H9 (cell line): ENCODE measurements at regions not wholly inside any gene's neighbourhood (a gene's known extent, or its start where the extent isn't known, plus 50 kb on each side); places are given as distances from the start of the nearest gene placed in this dataset.

ENCODE experiments used
- DNase-seq: peaks from one replicate; pipeline ENCODE4 v3.0.0-alpha.2; 2017
- H2AFZ ChIP-seq: one replicate; pipeline ENCODE4 v1.6.1; 2013; ENCODE audit warnings: mild to moderate bottlenecking, low read length, control low read depth, moderate library complexity
- H2AK5ac ChIP-seq: 2 replicates; pipeline ENCODE4 v1.6.1; 2013; ENCODE audit warnings: low read length, control low read depth, mixed read lengths; ENCODE audit not compliant: insufficient read length
- H2BK120ac ChIP-seq: one replicate; pipeline ENCODE4 v1.6.1; 2013; ENCODE audit warnings: low read depth, mild to moderate bottlenecking, low read length, control low read depth, inconsistent platforms; ENCODE audit not compliant: poor library complexity, severe bottlenecking
- H2BK12ac ChIP-seq: 2 replicates; pipeline ENCODE4 v1.6.1; 2013; ENCODE audit warnings: low read length, control low read depth, mixed read lengths, low read depth; ENCODE audit not compliant: insufficient read length
- H2BK15ac ChIP-seq: 2 replicates; pipeline ENCODE4 v1.6.1; 2013; ENCODE audit warnings: low read depth, low read length, control low read depth
- H2BK20ac ChIP-seq: one replicate; pipeline ENCODE4 v1.6.1; 2013; ENCODE audit warnings: low read depth, mild to moderate bottlenecking, low read length, control low read depth, inconsistent platforms; ENCODE audit not compliant: poor library complexity, severe bottlenecking
- H2BK5ac ChIP-seq: 2 replicates; pipeline ENCODE4 v1.6.1; 2013; ENCODE audit warnings: low read length, control low read depth, mixed read lengths; ENCODE audit not compliant: insufficient read length
- H3K14ac ChIP-seq: 2 replicates; pipeline ENCODE4 v1.6.1; 2013; ENCODE audit warnings: low read length, control low read depth; ENCODE audit not compliant: insufficient read depth
- H3K18ac ChIP-seq: 2 replicates; pipeline ENCODE4 v1.6.1; 2013; ENCODE audit warnings: low read depth, mild to moderate bottlenecking, mixed read lengths, low read length, control low read depth; ENCODE audit not compliant: insufficient read length
- H3K23ac ChIP-seq: 2 replicates; pipeline ENCODE4 v1.6.1; 2013; ENCODE audit warnings: low read length, control low read depth, mixed read lengths, low read depth; ENCODE audit not compliant: insufficient read length
- H3K23me2 ChIP-seq: 2 replicates; pipeline ENCODE4 v1.6.1; 2013; ENCODE audit warnings: low read depth, mild to moderate bottlenecking, mixed read lengths, low read length, control low read depth; ENCODE audit not compliant: insufficient read length, poor library complexity, severe bottlenecking
- H3K27ac ChIP-seq: 2 replicates; pipeline ENCODE4 v1.5.1; 2013; ENCODE audit warnings: low read length, control low read depth, mixed read lengths, low read depth; ENCODE audit not compliant: insufficient read length
- H3K27me3 ChIP-seq: 2 replicates; pipeline ENCODE4 v1.6.1; 2013; ENCODE audit warnings: low read length, control low read depth, inconsistent platforms; ENCODE audit not compliant: insufficient read depth
- H3K4ac ChIP-seq: 2 replicates; pipeline ENCODE4 v1.6.1; 2013; ENCODE audit warnings: low read depth, mild to moderate bottlenecking, control low read depth, inconsistent platforms, low read length, moderate library complexity
- H3K4me1 ChIP-seq: 2 replicates; pipeline ENCODE4 v1.6.1; 2013; ENCODE audit warnings: low read length, control low read depth, inconsistent platforms; ENCODE audit not compliant: insufficient read depth
- H3K4me2 ChIP-seq: 2 replicates; pipeline ENCODE4 v1.6.1; 2013; ENCODE audit warnings: low read length, control low read depth, mixed read lengths; ENCODE audit not compliant: insufficient read length, insufficient read depth
- H3K56ac ChIP-seq: 2 replicates; pipeline ENCODE4 v1.6.1; 2013; ENCODE audit warnings: low read depth, mild to moderate bottlenecking, mixed read lengths, low read length, control low read depth; ENCODE audit not compliant: insufficient read length
- H3K79me1 ChIP-seq: 2 replicates; pipeline ENCODE4 v1.6.1; 2013; ENCODE audit warnings: low read depth, mild to moderate bottlenecking, moderate library complexity, low read length, control low read depth, inconsistent platforms; ENCODE audit not compliant: insufficient read depth, poor library complexity, severe bottlenecking
- H3K79me2 ChIP-seq: 2 replicates; pipeline ENCODE4 v1.6.1; 2013; ENCODE audit warnings: low read length, control low read depth, inconsistent platforms; ENCODE audit not compliant: insufficient read depth
- H3K9ac ChIP-seq: 2 replicates; pipeline ENCODE4 v1.6.1; 2013; ENCODE audit warnings: low read length, control low read depth, mixed read lengths; ENCODE audit not compliant: insufficient read length; ENCODE audit errors: extremely low read depth
- H3K9me3 ChIP-seq: one replicate; pipeline ENCODE4 v1.6.1; 2013; ENCODE audit warnings: low read depth, low read length, inconsistent platforms; ENCODE audit not compliant: control insufficient read depth
- H3T11ph ChIP-seq: one replicate; pipeline ENCODE4 v1.6.1; 2013; ENCODE audit warnings: mild to moderate bottlenecking, low read length, control low read depth, inconsistent platforms
- H4K20me1 ChIP-seq: one replicate; pipeline ENCODE4 v1.6.1; 2013; ENCODE audit not compliant: control insufficient read depth, insufficient read length, insufficient read depth
- H4K5ac ChIP-seq: 2 replicates; pipeline ENCODE4 v1.6.1; 2013; ENCODE audit warnings: low read depth, mild to moderate bottlenecking, mixed read lengths, low read length, control low read depth; ENCODE audit not compliant: insufficient read length
- H4K8ac ChIP-seq: replicated peaks from 2 replicates; pipeline ENCODE4 v1.6.1; 2013; ENCODE audit warnings: low read length, control low read depth, mixed read lengths, low read depth; ENCODE audit not compliant: insufficient read length
- H4K91ac ChIP-seq: 2 replicates; pipeline ENCODE4 v1.6.1; 2013; ENCODE audit warnings: low read depth, mild to moderate bottlenecking, moderate library complexity, mixed read lengths, low read length, control low read depth; ENCODE audit not compliant: insufficient read length
- H3K27ac Mint-ChIP-seq, 3 experiments: 2 replicates in 2 of 3; 3 replicates in 1 of 3; pipeline ENCODE4 v1.8.0; 2020 to 2021; ENCODE audit warnings: mixed read lengths in 3 of 3, mild to moderate bottlenecking in 1 of 3, moderate library complexity in 1 of 3
- H3K27me3 Mint-ChIP-seq: 2 replicates; pipeline ENCODE4 v1.8.0; 2021; ENCODE audit warnings: low read depth, mild to moderate bottlenecking, moderate library complexity, mixed read lengths
- H3K36me3 Mint-ChIP-seq, 3 experiments: 2 replicates in 2 of 3; 3 replicates in 1 of 3; pipeline ENCODE4 v1.8.0; 2020 to 2021; ENCODE audit warnings: low read depth in 3 of 3, mixed read lengths in 3 of 3; ENCODE audit not compliant: insufficient read depth in 1 of 3
- H3K4me1 Mint-ChIP-seq, 2 experiments: 2 replicates each; pipeline ENCODE4 v1.8.0; 2020; ENCODE audit warnings: mixed read lengths in 2 of 2
- H3K4me3 Mint-ChIP-seq, 2 experiments: 2 replicates in 1 of 2; 3 replicates in 1 of 2; pipeline ENCODE4 v1.8.0; 2020 to 2021; ENCODE audit warnings: mild to moderate bottlenecking in 2 of 2, mixed read lengths in 2 of 2, moderate library complexity in 1 of 2
- H3K9me3 Mint-ChIP-seq, 2 experiments: 2 replicates in 1 of 2; 3 replicates in 1 of 2; pipeline ENCODE4 v1.8.0; 2020; ENCODE audit warnings: mild to moderate bottlenecking in 2 of 2, mixed read lengths in 2 of 2, moderate library complexity in 1 of 2
- WGBS: extraction: QIAGEN DNeasy Blood & Tissue Kit; methylation state at CpG from one replicate; pipeline ENCODE4 v1.1.7; 2013; ENCODE audit warnings: missing lambda C conversion rate, low lambda C conversion rate, mixed read lengths; ENCODE audit not compliant: insufficient read length; ENCODE audit errors: extremely low coverage; 5-methylcytosine and 5-hydroxymethylcytosine counted together
- TF ChIP-seq, protein P1 (sequence below): fragments of 200-600 bp; sonication (generic); conservative IDR thresholded peaks from 3 replicates; pipeline ENCODE4 v1.8.0; 2021; ENCODE audit warnings: antibody characterized with exemption, mild to moderate bottlenecking

DNA sequence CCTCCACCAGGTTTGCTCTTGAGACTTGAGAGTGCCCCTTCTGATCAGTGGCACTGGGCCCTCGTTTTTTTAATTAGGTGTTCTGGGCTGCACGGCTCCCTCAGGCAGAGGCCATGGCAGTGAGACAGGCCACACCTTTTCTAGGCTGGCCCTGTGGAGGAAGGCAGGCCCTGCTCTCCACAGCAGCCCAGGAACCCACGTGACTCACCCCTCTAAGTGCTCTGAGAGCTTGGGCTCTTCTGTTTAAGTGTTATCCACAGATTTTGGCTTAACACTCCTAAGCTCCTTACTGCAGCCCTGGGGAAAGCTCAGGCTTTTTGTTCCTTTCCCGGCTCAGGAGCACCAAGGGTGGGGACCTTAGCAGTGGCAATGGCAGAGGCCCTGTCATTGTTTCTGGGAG, 463.2 kb upstream of the GBE1 start:
- no peaks in the 10 kb centered on the region for H3K4me1 ChIP-seq
- H3K23ac ChIP-seq, result no peak overlapping the region

More for the DNA sequence above, 463.2 kb upstream of the GBE1 start:
- H3K4me1 Mint-ChIP-seq, result peaks cover 0 to 10% of the 10 kb centered on the region in 2 experiments; a peak in 2 of 4 replicates
- Histone ChIP-seq H3K56ac (no peak overlapping the region), H3K4me2 (no peak overlapping the region), H4K5ac (no peak overlapping the region), H4K20me1 (no peaks in the 10 kb centered on the region), H2BK20ac (no peak overlapping the region), H2BK12ac (no peak overlapping the region), H3K23me2 (no peaks in the 10 kb centered on the region), H2BK120ac (no peak overlapping the region), H2AK5ac (no peak overlapping the region), H2BK15ac (no peak overlapping the region), H4K8ac (no peak overlapping the region), H3K79me1 (no peaks in the 10 kb centered on the region), H3K27ac (no peak overlapping the region), H3K14ac (no peak overlapping the region), H3K4ac (no peak overlapping the region), H3K27me3 (no peaks in the 10 kb centered on the region), H3K18ac (no peak overlapping the region), H3K9me3 (no peaks in the 10 kb centered on the region), H3T11ph (no peak overlapping the region), H3K79me2 (no peaks in the 10 kb centered on the region), H2BK5ac (no peak overlapping the region), H3K9ac (no peak overlapping the region), H4K91ac (no peak overlapping the region), H2AFZ (no peak overlapping the region)
- WGBS, result no CpG with 5 or more reads among the region's 4 CpGs
- H3K4me3 Mint-ChIP-seq, result no peak overlapping the region
- H3K36me3 Mint-ChIP-seq, result peaks cover 0 to 5% (median 0%) of the 10 kb centered on the region in 3 experiments; a peak in 2 of 7 replicates
- TF ChIP-seq, protein P1, sequence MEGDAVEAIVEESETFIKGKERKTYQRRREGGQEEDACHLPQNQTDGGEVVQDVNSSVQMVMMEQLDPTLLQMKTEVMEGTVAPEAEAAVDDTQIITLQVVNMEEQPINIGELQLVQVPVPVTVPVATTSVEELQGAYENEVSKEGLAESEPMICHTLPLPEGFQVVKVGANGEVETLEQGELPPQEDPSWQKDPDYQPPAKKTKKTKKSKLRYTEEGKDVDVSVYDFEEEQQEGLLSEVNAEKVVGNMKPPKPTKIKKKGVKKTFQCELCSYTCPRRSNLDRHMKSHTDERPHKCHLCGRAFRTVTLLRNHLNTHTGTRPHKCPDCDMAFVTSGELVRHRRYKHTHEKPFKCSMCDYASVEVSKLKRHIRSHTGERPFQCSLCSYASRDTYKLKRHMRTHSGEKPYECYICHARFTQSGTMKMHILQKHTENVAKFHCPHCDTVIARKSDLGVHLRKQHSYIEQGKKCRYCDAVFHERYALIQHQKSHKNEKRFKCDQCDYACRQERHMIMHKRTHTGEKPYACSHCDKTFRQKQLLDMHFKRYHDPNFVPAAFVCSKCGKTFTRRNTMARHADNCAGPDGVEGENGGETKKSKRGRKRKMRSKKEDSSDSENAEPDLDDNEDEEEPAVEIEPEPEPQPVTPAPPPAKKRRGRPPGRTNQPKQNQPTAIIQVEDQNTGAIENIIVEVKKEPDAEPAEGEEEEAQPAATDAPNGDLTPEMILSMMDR, result no peak
- H3K9me3 Mint-ChIP-seq, result no peaks in the 10 kb centered on the region; a peak in 1 of 5 replicates
- H3K27me3 Mint-ChIP-seq, result no peaks in the 10 kb centered on the region
- H3K27ac Mint-ChIP-seq, result no peak overlapping the region
- no peak for DNase-seq
